Body of pancreas (tissue), 4 donors: ENCODE measurements at regions not wholly inside any gene's neighbourhood (a gene's known extent, or its start where the extent isn't known, plus 50 kb on each side); places are given as distances from the start of the nearest gene placed in this dataset.

Experiments
- ATAC-seq: fragments of 150-250 bp; one replicate; pipeline ENCODE4 v1.9.1; 2016
- DNase-seq, 4 donors: peaks; one replicate each; pipeline ENCODE4 v3.0.0-alpha.2; 2019
- H3K27ac ChIP-seq, 4 donors: fragments of 200-600 bp; sonication (generic); 1 replicate in 3 of 4; 2 replicates in 1 of 4; pipeline versions ENCODE4 v1.5.1 to v1.6.1; 2016 to 2019; ENCODE audit warnings: mild to moderate bottlenecking in 1 of 4, mixed read lengths in 1 of 4, moderate library complexity in 1 of 4
- H3K27me3 ChIP-seq, 2 donors: fragments of 200-600 bp; sonication (generic); one replicate each; pipeline ENCODE4 v1.6.0; 2016; ENCODE audit warnings: mild to moderate bottlenecking in 1 of 2
- H3K36me3 ChIP-seq, 2 donors: fragments of 200-600 bp; sonication (generic); replicated peaks in 1 of 2; 2 replicates each; pipeline ENCODE4 v1.5.1; 2016; ENCODE audit warnings: low read depth in 2 of 2; ENCODE audit not compliant: insufficient read depth in 1 of 2
- H3K4me1 ChIP-seq: fragments of 200-600 bp; sonication (generic); one replicate; pipeline ENCODE4 v1.6.0; 2016
- H3K4me3 ChIP-seq, 2 donors: fragments of 200-600 bp; sonication (generic); 1 replicate in 1 of 2; 2 replicates in 1 of 2; pipeline ENCODE4 v1.5.1; 2016 to 2019
- H3K9me3 ChIP-seq, 3 donors: fragments of 200-600 bp; sonication (generic); 1 replicate in 2 of 3; 2 replicates in 1 of 3; pipeline ENCODE4 v1.5.1; 2016
- POLR2A ChIP-seq, 3 donors: fragments of 450-650 bp; IDR thresholded peaks; one replicate each; pipeline ENCODE4 v1.6.1; 2016; ENCODE audit warnings: antibody characterized with exemption in 3 of 3, mild to moderate bottlenecking in 2 of 3
- WGBS, 2 donors: methylation state at CpG; one replicate each; pipeline ENCODE4 v1.1.5; 2017; 5-methylcytosine and 5-hydroxymethylcytosine counted together
- intact Hi-C: fragments of 100-400 bp; cut with DNase I; formaldehyde crosslinking; loops from one replicate; pipeline ENCODE4 v1.15.1; 2023
- TF ChIP-seq, protein P1 (sequence below), 7 experiments: fragments of 450-650 bp in 4 of 7; fragments of 200-600 bp in 3 of 7; sonication (generic) in 3 of 7; IDR thresholded peaks; one replicate each; pipeline ENCODE4 v1.5.1; 2016 to 2019; ENCODE audit warnings: antibody characterized with exemption in 7 of 7

DNA sequence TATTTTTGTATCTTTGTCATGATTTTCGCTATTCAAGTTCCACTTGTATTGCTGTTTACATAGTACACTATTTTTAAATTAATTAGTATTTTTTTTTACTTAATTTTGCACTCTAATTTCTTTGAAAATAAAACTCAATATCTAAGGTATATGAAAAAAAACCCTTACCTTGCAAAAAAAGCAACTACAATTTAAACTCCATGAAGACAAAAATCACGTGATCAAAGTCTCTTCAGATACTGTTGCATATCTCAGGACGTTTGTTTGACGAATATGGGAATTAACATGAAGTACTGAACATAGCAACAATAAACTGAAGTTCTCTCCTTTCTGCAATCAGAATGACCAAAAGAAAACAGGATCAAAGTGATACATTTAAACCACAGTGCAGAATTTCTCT is 968.4 kb upstream of the SEL1L start:
- WGBS, 2 donors: 79 to 83% methylated on average over 4 of the region's 4 CpGs
- Histone ChIP-seq H3K36me3 (no peaks in the 10 kb centered on the region), H3K27ac (no peak overlapping the region), H3K27me3 (no peaks in the 10 kb centered on the region), H3K9me3 (no peaks in the 10 kb centered on the region), H3K4me1 (no peaks in the 10 kb centered on the region), H3K4me3 (no peak overlapping the region)
- intact Hi-C loops: no loop called here
- no peak for TF ChIP-seq POLR2A (IDR thresholded peaks at IDR 0.05)
- TF ChIP-seq, protein P1, sequence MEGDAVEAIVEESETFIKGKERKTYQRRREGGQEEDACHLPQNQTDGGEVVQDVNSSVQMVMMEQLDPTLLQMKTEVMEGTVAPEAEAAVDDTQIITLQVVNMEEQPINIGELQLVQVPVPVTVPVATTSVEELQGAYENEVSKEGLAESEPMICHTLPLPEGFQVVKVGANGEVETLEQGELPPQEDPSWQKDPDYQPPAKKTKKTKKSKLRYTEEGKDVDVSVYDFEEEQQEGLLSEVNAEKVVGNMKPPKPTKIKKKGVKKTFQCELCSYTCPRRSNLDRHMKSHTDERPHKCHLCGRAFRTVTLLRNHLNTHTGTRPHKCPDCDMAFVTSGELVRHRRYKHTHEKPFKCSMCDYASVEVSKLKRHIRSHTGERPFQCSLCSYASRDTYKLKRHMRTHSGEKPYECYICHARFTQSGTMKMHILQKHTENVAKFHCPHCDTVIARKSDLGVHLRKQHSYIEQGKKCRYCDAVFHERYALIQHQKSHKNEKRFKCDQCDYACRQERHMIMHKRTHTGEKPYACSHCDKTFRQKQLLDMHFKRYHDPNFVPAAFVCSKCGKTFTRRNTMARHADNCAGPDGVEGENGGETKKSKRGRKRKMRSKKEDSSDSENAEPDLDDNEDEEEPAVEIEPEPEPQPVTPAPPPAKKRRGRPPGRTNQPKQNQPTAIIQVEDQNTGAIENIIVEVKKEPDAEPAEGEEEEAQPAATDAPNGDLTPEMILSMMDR (IDR thresholded peaks at IDR 0.05): no peak
- no peak for DNase-seq
- ATAC-seq: no peak

DNA sequence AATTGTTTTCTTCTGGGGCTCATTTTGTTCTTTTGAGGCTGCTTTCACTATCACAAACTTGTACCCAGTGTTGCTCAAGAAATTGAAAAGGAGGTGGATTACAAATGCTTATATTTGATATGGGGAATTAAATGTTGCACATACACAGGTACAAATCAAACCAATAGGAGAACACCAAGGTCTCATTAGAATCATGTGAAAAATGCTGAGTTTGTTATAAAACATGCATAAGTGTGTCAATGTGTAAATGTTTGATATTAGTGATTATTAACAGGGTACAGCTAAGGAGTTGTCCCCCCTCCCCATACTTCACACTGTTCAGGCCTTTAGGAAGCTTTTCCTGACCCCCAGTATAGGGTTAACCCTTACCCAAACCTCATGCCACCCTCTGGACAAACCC is 971.2 kb upstream of the SEL1L start:
- intact Hi-C loops: no loop called here
- DNase-seq: no peak
- TF ChIP-seq, protein P1 (IDR thresholded peaks at IDR 0.05): no peak
- TF ChIP-seq POLR2A (IDR thresholded peaks at IDR 0.05): no peak
- no peak overlapping the region for H3K27ac ChIP-seq
- H3K4me3 ChIP-seq: no peak overlapping the region
- ATAC-seq: no peak
- no peaks in the 10 kb centered on the region for H3K4me1 ChIP-seq
- no peaks in the 10 kb centered on the region for H3K36me3 ChIP-seq
- H3K27me3 ChIP-seq: no peaks in the 10 kb centered on the region
- no peaks in the 10 kb centered on the region for H3K9me3 ChIP-seq

DNA sequence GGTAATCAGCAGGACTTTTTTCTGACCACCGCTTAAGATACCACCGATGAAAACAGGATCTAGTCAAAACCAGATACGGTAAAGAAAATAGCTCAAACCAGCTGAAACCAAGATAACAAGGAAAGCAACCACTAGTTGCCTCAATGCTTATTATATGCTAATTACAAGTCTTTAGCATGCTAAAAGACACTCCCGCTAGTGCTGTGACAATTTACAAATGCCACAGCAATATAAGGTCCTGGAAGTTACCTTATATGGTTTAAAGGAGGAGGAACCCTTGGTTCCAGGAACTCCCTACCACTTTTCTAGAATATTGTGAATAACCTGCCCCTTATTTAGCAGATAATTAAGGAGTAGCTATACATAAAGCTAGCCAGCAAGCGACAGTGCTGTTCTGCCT is 976.4 kb upstream of the SEL1L start:
- ATAC-seq (no peak), DNase-seq (no peak)
- Histone ChIP-seq H3K27me3 (no peaks in the 10 kb centered on the region), H3K27ac (no peak overlapping the region), H3K4me3 (no peak overlapping the region), H3K9me3 (peaks cover 0 to 5% (median 0%) of the 10 kb centered on the region in 3 donors), H3K36me3 (no peaks in the 10 kb centered on the region), H3K4me1 (no peaks in the 10 kb centered on the region)
- WGBS, 2 donors: 85 to 91% methylated on average over 5 of the region's 5 CpGs
- TF ChIP-seq, protein P1 (IDR thresholded peaks at IDR 0.05): no peak
- TF ChIP-seq POLR2A (IDR thresholded peaks at IDR 0.05): no peak
- intact Hi-C loops: no loop called here

DNA sequence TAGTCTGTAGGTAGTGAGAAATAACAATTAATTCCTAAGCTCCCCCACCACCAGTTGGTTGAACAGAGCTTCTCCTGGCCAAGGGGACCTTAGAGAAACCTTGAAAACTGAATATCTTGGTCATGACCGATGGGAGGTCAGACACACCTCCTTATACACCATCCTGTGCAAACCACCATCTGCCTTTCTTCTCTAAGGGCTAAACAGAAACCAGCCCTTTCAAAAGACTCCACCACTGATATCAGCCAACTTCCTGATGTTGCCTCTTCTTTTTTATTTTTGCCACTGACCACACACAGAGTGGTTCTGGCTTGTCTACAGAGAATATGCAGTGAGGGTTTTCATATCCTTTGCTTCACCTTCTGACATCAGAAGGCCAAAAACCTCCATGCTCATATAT is 977.7 kb upstream of the SEL1L start:
- 62 to 74% methylated on average over 1 of the region's 1 CpG for WGBS, 2 donors
- H3K9me3 ChIP-seq: peaks cover 0 to 5% (median 0%) of the 10 kb centered on the region in 3 donors
- H3K4me1 ChIP-seq: no peaks in the 10 kb centered on the region
- ATAC-seq: no peak
- H3K27ac ChIP-seq: no peak overlapping the region
- no peaks in the 10 kb centered on the region for H3K36me3 ChIP-seq
- DNase-seq: no peak
- no peak overlapping the region for H3K4me3 ChIP-seq
- intact Hi-C loops: no loop called here
- TF ChIP-seq, protein P1 (IDR thresholded peaks at IDR 0.05): no peak
- no peak for TF ChIP-seq POLR2A (IDR thresholded peaks at IDR 0.05)
- no peaks in the 10 kb centered on the region for H3K27me3 ChIP-seq

DNA sequence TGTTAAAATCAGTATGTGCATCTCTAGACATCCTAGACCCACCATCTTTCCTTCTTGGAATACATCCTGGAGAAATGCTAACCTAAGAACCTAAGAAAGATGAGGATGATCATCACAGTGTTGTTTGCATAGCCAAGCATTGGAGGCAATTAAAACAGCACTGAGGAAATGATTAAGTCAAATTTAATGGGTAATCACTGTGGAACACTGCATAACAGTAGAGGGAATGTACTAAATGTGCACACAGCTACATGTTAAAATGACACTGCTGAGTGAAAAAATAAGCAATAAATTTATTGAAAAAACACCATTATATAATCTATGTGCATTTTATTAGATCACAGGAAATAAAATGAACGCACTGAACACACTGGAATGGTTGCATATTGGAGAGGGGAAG is 987.1 kb upstream of the SEL1L start:
- H3K27me3 ChIP-seq: no peaks in the 10 kb centered on the region
- H3K9me3 ChIP-seq: no peaks in the 10 kb centered on the region
- ATAC-seq: no peak
- TF ChIP-seq POLR2A (IDR thresholded peaks at IDR 0.05): no peak
- TF ChIP-seq, protein P1 (IDR thresholded peaks at IDR 0.05): no peak
- no peak for DNase-seq
- 48 to 73% methylated on average over 1 of the region's 1 CpG for WGBS, 2 donors
- intact Hi-C loops: no loop called here
- no peaks in the 10 kb centered on the region for H3K4me1 ChIP-seq
- H3K4me3 ChIP-seq: no peak overlapping the region
- no peaks in the 10 kb centered on the region for H3K36me3 ChIP-seq
- no peak overlapping the region for H3K27ac ChIP-seq
